ENCODE measurements at regions not wholly inside any gene's neighbourhood (a gene's known extent, or its start where the extent isn't known, plus 50 kb on each side); places are given as distances from the start of the nearest gene placed in this dataset.

GRCh38 chr2:14123436-14124103 is 508.9 kb upstream of the LRATD1 start:
- DNase-seq (ENCODE audit: low spot score in 2 of 2) = no peak
- Histone ChIP-seq H3K27ac (no peak overlapping the region), H3K9me3 (no peaks in the 10 kb centered on the region), H3K4me1 (no peaks in the 10 kb centered on the region), H3K36me3 (no peaks in the 10 kb centered on the region), H3K4me3 (no peak overlapping the region), H3K27me3 (no peaks in the 10 kb centered on the region)
- WGBS = 57% methylated on average over 6 of the region's 6 CpGs
- TF ChIP-seq CTCF (IDR thresholded peaks at IDR 0.05) (no peak), POLR2A (IDR thresholded peaks at IDR 0.05) (no peak), POLR2AphosphoS5 (IDR thresholded peaks at IDR 0.05) (no peak), EP300 (IDR thresholded peaks at IDR 0.05) (no peak)

DNA sequence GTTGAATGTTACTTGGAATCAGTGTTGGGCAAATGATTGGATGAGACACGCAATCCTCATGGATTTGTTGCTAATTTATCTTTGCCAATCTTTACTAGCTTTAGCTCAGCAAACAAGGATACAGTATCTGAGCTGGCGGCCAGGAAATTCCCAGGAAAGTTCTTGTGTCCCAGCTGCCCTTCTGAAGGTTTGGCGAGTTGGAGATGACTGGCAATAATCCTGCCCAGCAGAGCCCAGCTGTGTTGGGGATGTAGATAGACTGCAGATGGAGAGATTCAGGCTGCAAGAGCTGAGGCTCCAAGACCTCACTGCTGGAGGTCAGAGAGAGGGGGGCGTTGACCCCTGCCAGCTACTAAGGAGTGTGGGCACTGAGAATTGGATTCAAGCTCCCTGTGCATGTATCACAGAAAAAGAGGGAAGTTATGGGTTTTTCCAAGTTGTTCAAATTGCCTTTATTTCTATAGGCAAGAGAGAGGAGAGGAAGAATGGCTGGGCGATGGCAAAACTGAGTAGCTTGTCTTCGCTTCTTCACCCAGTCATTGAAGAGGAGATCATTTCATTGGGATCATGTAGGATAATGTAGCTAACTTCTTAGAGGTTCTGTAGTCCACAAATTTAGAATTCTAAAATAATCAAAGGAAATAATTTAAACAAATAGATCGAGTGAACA is 506.8 kb upstream of the LRATD1 start:
- TF ChIP-seq CTCF (IDR thresholded peaks at IDR 0.05) = no peak
- no peak for TF ChIP-seq POLR2A (IDR thresholded peaks at IDR 0.05)
- no peak for TF ChIP-seq EP300 (IDR thresholded peaks at IDR 0.05)
- TF ChIP-seq POLR2AphosphoS5 (IDR thresholded peaks at IDR 0.05) = no peak
- Histone ChIP-seq H3K9me3 (no peaks in the 10 kb centered on the region), H3K4me1 (no peaks in the 10 kb centered on the region), H3K4me3 (no peak overlapping the region), H3K27me3 (no peaks in the 10 kb centered on the region), H3K27ac (no peak overlapping the region), H3K36me3 (no peaks in the 10 kb centered on the region)
- DNase-seq (ENCODE audit: low spot score in 2 of 2) = no peak
- WGBS = 82% methylated on average over 7 of the region's 7 CpGs

DNA sequence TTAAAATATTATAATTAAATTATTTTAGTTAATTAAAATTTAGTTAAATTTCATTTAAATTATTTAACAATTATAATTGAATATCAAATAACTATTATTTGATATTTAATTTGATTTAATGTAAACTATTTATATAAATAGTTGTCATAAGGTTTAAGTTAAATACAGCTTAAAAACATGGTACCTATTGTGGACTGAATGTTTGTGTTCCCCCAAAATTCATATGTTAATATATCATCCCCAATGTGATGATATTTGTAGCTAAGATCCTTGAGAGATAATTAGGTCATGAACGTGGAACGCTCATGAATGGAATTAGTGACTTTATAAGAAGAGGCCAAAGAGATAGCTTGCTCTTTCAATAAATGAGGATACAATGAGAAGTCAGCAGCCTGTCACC is 505.7 kb upstream of the LRATD1 start:
- Histone ChIP-seq H3K4me1 (no peaks in the 10 kb centered on the region), H3K27me3 (no peaks in the 10 kb centered on the region), H3K9me3 (no peaks in the 10 kb centered on the region), H3K36me3 (no peaks in the 10 kb centered on the region), H3K4me3 (no peak overlapping the region), H3K27ac (no peak overlapping the region)
- 86% methylated on average over 2 of the region's 2 CpGs for WGBS
- no peak for DNase-seq (ENCODE audit: low spot score in 2 of 2)
- TF ChIP-seq CTCF (IDR thresholded peaks at IDR 0.05) = no peak
- TF ChIP-seq EP300 (IDR thresholded peaks at IDR 0.05) = no peak
- TF ChIP-seq POLR2A (IDR thresholded peaks at IDR 0.05) = no peak
- TF ChIP-seq POLR2AphosphoS5 (IDR thresholded peaks at IDR 0.05) = no peak

- no peaks in the 10 kb centered on the region for H3K36me3 ChIP-seq
- no peaks in the 10 kb centered on the region for H3K4me1 ChIP-seq
- no peaks in the 10 kb centered on the region for H3K27me3 ChIP-seq
- 69% methylated on average over 3 of the region's 3 CpGs for WGBS
- H3K4me3 ChIP-seq = no peak overlapping the region
- TF ChIP-seq CTCF (IDR thresholded peaks at IDR 0.05) (no peak), POLR2AphosphoS5 (IDR thresholded peaks at IDR 0.05) (no peak), POLR2A (IDR thresholded peaks at IDR 0.05) (no peak), EP300 (IDR thresholded peaks at IDR 0.05) (no peak)
- no peak overlapping the region for H3K27ac ChIP-seq
- H3K9me3 ChIP-seq = no peaks in the 10 kb centered on the region
- DNase-seq (ENCODE audit: low spot score in 2 of 2) = no peak
Observed at GRCh38 chr2:14127765-14128164, 504.8 kb upstream of the LRATD1 start.

DNA sequence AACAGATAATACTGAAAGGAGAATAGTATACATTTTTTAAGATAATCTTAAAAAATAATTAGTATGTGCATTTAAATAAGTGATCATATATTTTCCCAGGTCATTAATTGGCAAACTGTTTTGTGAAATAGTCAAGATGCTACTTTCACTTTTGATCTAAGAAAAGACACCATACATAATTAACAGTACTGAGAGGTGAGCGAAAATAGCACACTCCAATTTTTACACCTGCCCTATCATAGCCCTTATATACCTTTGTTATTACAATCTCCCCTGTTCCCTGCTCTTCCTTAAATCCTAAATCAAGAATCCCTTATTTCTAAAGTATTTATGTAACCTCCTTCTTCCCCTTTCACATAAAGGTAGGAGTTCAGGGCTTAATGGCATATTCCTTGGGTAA is 500.1 kb upstream of the LRATD1 start:
- H3K4me3 ChIP-seq = no peak overlapping the region
- H3K9me3 ChIP-seq = no peaks in the 10 kb centered on the region

More for the DNA sequence above, 500.1 kb upstream of the LRATD1 start:
- WGBS = 87% methylated on average over 1 of the region's 1 CpG
- DNase-seq (ENCODE audit: low spot score in 2 of 2) = no peak
- no peaks in the 10 kb centered on the region for H3K27me3 ChIP-seq
- no peaks in the 10 kb centered on the region for H3K36me3 ChIP-seq
- H3K27ac ChIP-seq = no peak overlapping the region
- no peaks in the 10 kb centered on the region for H3K4me1 ChIP-seq
- TF ChIP-seq EP300 (IDR thresholded peaks at IDR 0.05) (no peak), CTCF (IDR thresholded peaks at IDR 0.05) (no peak), POLR2A (IDR thresholded peaks at IDR 0.05) (no peak), POLR2AphosphoS5 (IDR thresholded peaks at IDR 0.05) (no peak)

All from suprapubic skin (tissue), 4 donors.